Gastrocnemius medialis (tissue), 4 donors: ENCODE measurements at regions not wholly inside any gene's neighbourhood (a gene's known extent, or its start where the extent isn't known, plus 50 kb on each side); places are given as distances from the start of the nearest gene placed in this dataset.
"Not testable (repeated sequence)": the region's sequence is repeated elsewhere in the genome, so short reads cannot be mapped to it uniquely, and the experiment has no call there.

Experiments used
- ATAC-seq, 2 donors: fragments of 150-250 bp; one replicate each; pipeline ENCODE4 v1.9.1; 2016
- DNase-seq, 2 donors: peaks; one replicate each; pipeline ENCODE4 v3.0.0-alpha.2; 2019
- H3K27ac ChIP-seq, 4 donors: fragments of 200-600 bp; sonication (generic); 1 replicate in 1 of 4; 2 replicates in 3 of 4; pipeline ENCODE4 v1.5.1; 2016 to 2018; ENCODE audit warnings: mild to moderate bottlenecking in 2 of 4, moderate library complexity in 1 of 4
- H3K27me3 ChIP-seq, 3 donors: fragments of 200-600 bp; sonication (generic) in 2 of 3; 1 replicate in 1 of 3; 2 replicates in 2 of 3; pipeline versions ENCODE4 v1.5.1 to v1.6.0; 2016 to 2019; ENCODE audit warnings: mild to moderate bottlenecking in 1 of 3, moderate library complexity in 1 of 3
- H3K36me3 ChIP-seq, 2 donors: fragments of 200-600 bp; sonication (generic) in 1 of 2; one replicate each; pipeline ENCODE4 v1.5.1; 2017 to 2018
- H3K4me1 ChIP-seq, 2 donors: fragments of 200-600 bp; sonication (generic) in 1 of 2; one replicate each; pipeline ENCODE4 v1.5.1; 2016 to 2017; ENCODE audit warnings: mild to moderate bottlenecking in 2 of 2
- H3K4me3 ChIP-seq, 4 donors: fragments of 200-600 bp; sonication (generic) in 3 of 4; 1 replicate in 1 of 4; 2 replicates in 3 of 4; pipeline ENCODE4 v1.5.1; 2016 to 2019; ENCODE audit warnings: mild to moderate bottlenecking in 2 of 4
- H3K9me3 ChIP-seq, 3 donors: fragments of 200-600 bp; sonication (generic) in 2 of 3; 1 replicate in 1 of 3; 2 replicates in 2 of 3; pipeline ENCODE4 v1.5.1; 2016 to 2019
- CTCF ChIP-seq, 5 experiments: fragments of 450-650 bp in 3 of 5; fragments of 200-600 bp in 2 of 5; sonication (generic) in 2 of 5; IDR thresholded peaks in 4 of 5; conservative IDR thresholded peaks in 1 of 5; 1 replicate in 4 of 5; 2 replicates in 1 of 5; pipeline ENCODE4 v1.5.1; 2016 to 2019; ENCODE audit warnings: antibody characterized with exemption in 5 of 5, mild to moderate bottlenecking in 3 of 5, moderate library complexity in 3 of 5
- POLR2A ChIP-seq, 2 donors: fragments of 450-650 bp; IDR thresholded peaks; one replicate each; pipeline ENCODE4 v1.6.1; 2017; ENCODE audit warnings: antibody characterized with exemption in 2 of 2, mild to moderate bottlenecking in 2 of 2, moderate library complexity in 2 of 2
- in situ Hi-C, 4 donors: fragments of 200-750 bp; cut with MboI; loops; one replicate each; pipeline versions ENCODE4 v1.15.0 to v1.8.0; 2017; ENCODE audit warnings: low sequenced_read_pairs in 4 of 4
- intact Hi-C: fragments of 100-400 bp; cut with DNase I; formaldehyde crosslinking; loops from one replicate; pipeline ENCODE4 v1.15.1; 2023; ENCODE audit warnings: low total_unique reads

GRCh38 chr10:44253769-44254462 lies 131.0 kb downstream of the CXCL12 start:
- H3K4me3 ChIP-seq = no peak overlapping the region
- TF ChIP-seq POLR2A (IDR thresholded peaks at IDR 0.05) (no peak), CTCF (IDR thresholded peaks at IDR 0.05 in 4 of 5, conservative IDR thresholded peaks at IDR 0.05 in 1 of 5) (no peak)
- peaks cover 0 to 7% of the 10 kb centered on the region in 2 donors for H3K4me1 ChIP-seq
- peak; percentile 42 to 47 for DNase-seq
- intact Hi-C loops (no loop called here), in situ Hi-C loops (no loop called here)
- no peaks in the 10 kb centered on the region for H3K9me3 ChIP-seq
- no peaks in the 10 kb centered on the region for H3K27me3 ChIP-seq
- ATAC-seq = peak; percentile 64 to 75
- H3K27ac ChIP-seq = no peak overlapping the region
- H3K36me3 ChIP-seq = no peaks in the 10 kb centered on the region

- H3K27me3 ChIP-seq, H3K9me3 ChIP-seq, in situ Hi-C loops, H3K4me3 ChIP-seq, H3K27ac ChIP-seq, ATAC-seq, H3K4me1 ChIP-seq, intact Hi-C loops, DNase-seq, H3K36me3 ChIP-seq: not testable (repeated sequence)
Observed at GRCh38 chr10:44252631-44253030, 132.3 kb downstream of the CXCL12 start.

- H3K4me3 ChIP-seq, intact Hi-C loops, DNase-seq, in situ Hi-C loops, H3K27me3 ChIP-seq, H3K36me3 ChIP-seq, ATAC-seq, H3K4me1 ChIP-seq, H3K9me3 ChIP-seq, H3K27ac ChIP-seq: not testable (repeated sequence)
Observed at GRCh38 chr10:44249933-44250332, 135.0 kb downstream of the CXCL12 start.

GRCh38 chr10:44249490-44249889 lies 135.4 kb downstream of the CXCL12 start:
- in situ Hi-C loops (no loop called here), intact Hi-C loops (no loop called here)

GRCh38 chr10:44246700-44247099 lies 138.2 kb downstream of the CXCL12 start:
- ATAC-seq, DNase-seq, H3K9me3 ChIP-seq, H3K27ac ChIP-seq, H3K4me1 ChIP-seq, intact Hi-C loops, H3K27me3 ChIP-seq, H3K36me3 ChIP-seq, H3K4me3 ChIP-seq, in situ Hi-C loops: not testable (repeated sequence)

More at GRCh38 chr10:44249490-44249889, 135.4 kb downstream of the CXCL12 start:
- Histone ChIP-seq H3K9me3 (no peaks in the 10 kb centered on the region), H3K27me3 (no peaks in the 10 kb centered on the region), H3K27ac (no peak overlapping the region), H3K4me1 (peaks cover 0 to 7% of the 10 kb centered on the region in 2 donors), H3K36me3 (no peaks in the 10 kb centered on the region), H3K4me3 (no peak overlapping the region)
- ATAC-seq (no peak), DNase-seq (no peak)
- TF ChIP-seq CTCF (IDR thresholded peaks at IDR 0.05 in 4 of 5, conservative IDR thresholded peaks at IDR 0.05 in 1 of 5) (no peak), POLR2A (IDR thresholded peaks at IDR 0.05) (no peak)

DNA sequence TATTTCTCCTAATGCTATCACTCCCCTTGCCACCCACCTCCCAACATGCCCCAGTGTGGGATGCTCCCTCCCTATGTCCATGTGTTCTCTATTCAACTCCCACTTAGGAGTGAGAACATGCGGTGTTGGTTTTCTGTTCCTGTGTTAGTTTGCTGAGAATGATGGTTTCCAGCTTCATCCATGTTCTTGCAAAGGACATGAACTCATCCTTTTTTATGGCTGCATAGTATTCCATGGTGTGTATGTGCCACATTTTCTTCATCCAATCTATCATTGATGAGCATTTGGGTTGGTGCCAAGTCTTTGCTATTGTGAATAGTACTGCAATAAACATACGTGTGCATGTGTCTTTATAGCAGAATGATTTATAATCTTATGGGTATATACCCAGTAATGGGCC lies 138.6 kb downstream of the CXCL12 start:
- DNase-seq, H3K4me1 ChIP-seq, H3K36me3 ChIP-seq, H3K27ac ChIP-seq, ATAC-seq, H3K27me3 ChIP-seq, H3K9me3 ChIP-seq, H3K4me3 ChIP-seq, intact Hi-C loops, in situ Hi-C loops: not testable (repeated sequence)

- no peak for DNase-seq
- Histone ChIP-seq H3K9me3 (no peaks in the 10 kb centered on the region), H3K27ac (no peak overlapping the region), H3K4me1 (no peaks in the 10 kb centered on the region), H3K36me3 (no peaks in the 10 kb centered on the region), H3K4me3 (no peak overlapping the region), H3K27me3 (no peaks in the 10 kb centered on the region)
- intact Hi-C loops (no loop called here), in situ Hi-C loops (no loop called here)
- ATAC-seq = no peak
- TF ChIP-seq CTCF (IDR thresholded peaks at IDR 0.05 in 4 of 5, conservative IDR thresholded peaks at IDR 0.05 in 1 of 5) (no peak), POLR2A (IDR thresholded peaks at IDR 0.05) (no peak)
Observed at GRCh38 chr10:44245601-44245938, 139.3 kb downstream of the CXCL12 start.
